Upper lobe of left lung (tissue), 4 donors: ENCODE measurements at regions not wholly inside any gene's neighbourhood (a gene's known extent, or its start where the extent isn't known, plus 50 kb on each side); places are given as distances from the start of the nearest gene placed in this dataset.

ENCODE experiments used
- CTCF ChIP-seq, 6 experiments: fragments of 450-650 bp in 4 of 6; fragments of 200-600 bp in 2 of 6; sonication (generic) in 2 of 6; IDR thresholded peaks; one replicate each; pipeline ENCODE4 v1.5.1; 2016 to 2019; ENCODE audit warnings: antibody characterized with exemption in 6 of 6
- POLR2A ChIP-seq, 4 donors: fragments of 450-650 bp; IDR thresholded peaks; one replicate each; pipeline ENCODE4 v1.5.1; 2016 to 2017; ENCODE audit warnings: antibody characterized with exemption in 4 of 4, mild to moderate bottlenecking in 2 of 4
- POLR2AphosphoS5 ChIP-seq, 2 donors: sonication (generic); formaldehyde crosslinking; IDR thresholded peaks; one replicate each; pipeline ENCODE4 v1.5.1; 2017; ENCODE audit warnings: antibody characterized with exemption in 2 of 2

- no peak for TF ChIP-seq CTCF (IDR thresholded peaks at IDR 0.05)
- TF ChIP-seq POLR2A (IDR thresholded peaks at IDR 0.05) = no peak
- no peak for TF ChIP-seq POLR2AphosphoS5 (IDR thresholded peaks at IDR 0.05)
Observed at GRCh38 chr22:47277531-47277930, 515.1 kb downstream of the TBC1D22A start.
